HG03575 (cell line): ENCODE measurements at regions not wholly inside any gene's neighbourhood (a gene's known extent, or its start where the extent isn't known, plus 50 kb on each side); places are given as distances from the start of the nearest gene placed in this dataset.
A peak's percentile ranks its signal among the peaks of the same experiment; 100 is the strongest.

Experiments used
- ATAC-seq: cut with Tn5 transposase; IDR thresholded peaks from one replicate; pipeline ENCODE4 v1.9.1; 2021; ENCODE audit not compliant: unreplicated experiment, insufficient number of reproducible peaks, low FRiP score; ENCODE audit errors: extremely low read depth

DNA sequence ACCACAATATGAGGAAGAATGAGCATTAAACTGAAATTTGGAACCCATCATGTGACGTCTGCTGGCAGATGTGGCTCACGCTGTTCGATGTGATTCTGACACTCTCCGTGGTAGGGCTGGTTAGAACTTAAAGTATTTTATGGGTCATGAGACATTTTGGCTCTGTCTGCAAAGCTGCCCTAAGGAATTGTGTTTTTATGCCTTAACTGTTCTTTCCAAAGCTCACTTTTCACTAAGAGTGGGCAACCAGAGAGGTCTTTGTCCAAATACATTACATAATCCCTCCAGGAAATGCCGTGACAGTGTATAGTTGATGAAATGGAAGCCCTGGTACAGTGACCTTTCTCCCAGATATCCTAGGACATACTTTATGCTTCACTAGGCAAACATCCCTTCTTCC is 119.1 kb downstream of the AQP4 start:
- no peak for ATAC-seq

GRCh38 chr18:26745288-26746181 is 120.0 kb downstream of the AQP4 start:
- ATAC-seq, result no peak

GRCh38 chr18:26741758-26742157 is 123.7 kb downstream of the AQP4 start:
- no peak for ATAC-seq

- no peak for ATAC-seq
Measured at GRCh38 chr18:26741048-26741447, 124.5 kb downstream of the AQP4 start.

GRCh38 chr18:26740396-26740795 is 125.1 kb downstream of the AQP4 start:
- ATAC-seq, result no peak

GRCh38 chr18:26738706-26739105 is 126.8 kb downstream of the AQP4 start:
- no peak for ATAC-seq

GRCh38 chr18:26736301-26736700 is 129.2 kb downstream of the AQP4 start:
- ATAC-seq, result no peak

GRCh38 chr18:26734760-26735159 is 130.7 kb downstream of the AQP4 start:
- no peak for ATAC-seq

DNA sequence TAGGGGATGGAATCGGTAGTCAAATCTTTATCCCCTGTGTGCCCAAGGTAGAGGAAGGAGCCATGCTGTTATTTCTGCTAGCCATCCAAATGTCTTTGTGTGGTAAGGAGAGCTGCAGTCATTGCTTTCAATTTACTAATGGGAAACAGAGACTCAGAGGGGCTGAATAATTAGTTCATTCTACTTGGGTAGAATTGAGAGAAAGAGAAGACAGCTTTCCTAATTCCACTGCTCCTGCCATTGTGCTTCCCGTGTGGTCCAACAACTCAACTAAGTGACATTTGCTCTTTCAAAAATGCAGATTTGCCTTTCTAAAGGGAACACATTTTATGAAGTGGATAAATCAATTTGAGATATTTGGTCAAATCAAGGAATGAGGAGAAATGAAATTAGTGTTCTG is 136.1 kb downstream of the AQP4 start:
- no peak for ATAC-seq

DNA sequence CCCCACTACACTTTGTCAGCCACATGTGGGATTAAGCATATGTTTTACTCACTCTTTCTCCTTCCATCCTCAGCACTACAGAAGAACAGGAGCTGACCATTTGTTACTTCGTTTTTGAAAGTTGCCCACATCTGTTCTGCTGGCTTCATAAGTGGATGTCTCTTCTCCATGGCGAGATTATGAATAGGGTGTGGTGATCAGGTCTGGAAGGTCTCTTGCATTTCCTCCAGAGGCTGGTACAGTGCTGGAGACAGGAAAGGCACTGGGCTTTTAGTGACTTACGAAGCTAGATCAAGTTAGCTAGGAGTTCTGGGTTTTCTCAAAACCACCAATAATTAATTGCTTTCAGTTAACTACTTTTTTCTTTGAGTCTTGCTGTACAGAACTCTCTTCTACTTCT is 136.5 kb downstream of the AQP4 start:
- ATAC-seq, result no peak

DNA sequence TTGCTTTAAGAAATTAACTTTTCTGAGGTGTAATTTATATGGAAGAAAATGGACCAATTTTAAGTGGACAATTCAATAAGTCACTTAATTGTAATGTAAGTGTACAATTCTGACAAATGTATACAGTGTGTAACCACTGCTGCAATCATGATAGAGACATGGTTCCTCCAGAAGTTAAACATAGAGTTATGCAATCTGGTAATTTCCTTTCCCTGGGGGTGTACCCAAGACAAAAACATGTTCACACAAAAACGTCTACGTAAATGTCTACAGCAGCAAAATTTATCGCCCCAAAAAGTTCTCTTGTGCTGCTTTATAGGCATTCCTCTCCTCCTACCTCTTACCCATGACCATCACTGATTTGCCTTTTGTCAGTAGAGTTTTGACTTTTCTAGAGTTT is 141.5 kb downstream of the AQP4 start:
- ATAC-seq, result no peak

GRCh38 chr18:26722565-26722931 is 143.0 kb downstream of the AQP4 start:
- no peak for ATAC-seq

DNA sequence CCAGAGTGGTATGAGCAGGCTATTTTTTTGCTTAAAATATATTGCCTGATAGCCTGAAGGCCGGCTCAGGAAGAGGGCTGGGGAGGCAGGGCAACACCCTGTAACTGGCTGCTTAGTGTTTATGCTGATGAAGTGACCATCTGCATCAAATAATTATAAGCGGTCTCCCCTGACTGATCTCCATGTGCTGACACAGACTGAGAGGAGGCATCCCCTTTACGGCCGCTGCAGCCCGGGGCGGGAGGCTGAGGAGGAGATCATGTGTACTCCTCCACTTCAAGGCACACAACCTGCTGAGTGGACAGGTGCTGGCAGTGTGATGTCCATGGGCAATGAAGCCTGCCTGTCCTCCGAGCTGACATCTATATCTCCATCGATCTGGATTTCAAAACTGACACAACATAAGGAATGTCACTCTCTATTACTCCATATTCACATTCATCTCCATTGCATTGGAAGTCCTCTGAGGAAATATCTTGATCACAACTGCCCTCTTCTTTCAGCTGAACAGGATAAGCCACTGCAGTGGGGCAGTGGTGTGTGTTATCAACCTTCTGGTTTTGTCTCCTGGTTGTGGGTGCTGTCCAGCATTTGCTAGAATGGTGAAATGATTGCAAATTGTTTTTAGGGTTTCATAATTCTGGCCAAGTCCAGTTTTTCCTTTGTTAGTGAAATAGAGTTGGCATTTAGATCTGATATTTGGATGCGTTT is 143.5 kb downstream of the AQP4 start:
- no peak for ATAC-seq

- no peak for ATAC-seq
Measured at GRCh38 chr18:26719896-26720295, 145.6 kb downstream of the AQP4 start.

DNA sequence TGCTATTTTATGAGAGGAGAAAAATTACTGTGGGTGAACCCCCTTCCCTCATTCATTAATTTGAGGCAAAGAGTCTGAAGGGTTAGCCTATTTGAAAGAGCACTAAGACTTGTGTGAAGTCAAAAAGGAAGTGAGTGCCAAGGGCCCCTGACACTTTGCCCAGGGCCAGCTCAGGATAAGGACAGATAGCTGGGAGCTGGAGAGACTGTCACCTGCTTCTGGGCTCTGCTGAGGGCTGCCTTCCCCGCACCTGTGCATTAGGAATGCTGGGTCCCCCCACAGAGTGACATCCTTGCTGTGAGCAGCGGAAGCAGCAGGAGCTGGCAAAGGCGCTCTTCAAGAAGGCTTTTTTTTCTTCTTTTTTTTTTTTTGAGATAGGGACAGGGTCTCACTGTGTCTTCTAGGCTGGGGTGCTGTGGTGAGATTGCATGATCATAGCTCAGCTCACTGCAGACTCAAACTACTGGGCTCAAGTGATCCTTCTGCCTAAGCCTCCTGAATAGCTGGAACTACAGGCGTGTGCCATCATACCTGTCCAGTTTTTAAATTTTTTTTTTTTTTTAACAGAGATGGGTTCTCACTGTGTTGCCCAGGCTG is 148.3 kb downstream of the AQP4 start:
- ATAC-seq, result no peak

- no peak for ATAC-seq
Measured at GRCh38 chr18:26714739-26715138, 150.8 kb downstream of the AQP4 start.

GRCh38 chr18:26711756-26712155 is 153.8 kb downstream of the AQP4 start:
- ATAC-seq, result no peak

- ATAC-seq, result peak; percentile 80
Measured at GRCh38 chr18:26710470-26711096, 154.9 kb downstream of the AQP4 start.

DNA sequence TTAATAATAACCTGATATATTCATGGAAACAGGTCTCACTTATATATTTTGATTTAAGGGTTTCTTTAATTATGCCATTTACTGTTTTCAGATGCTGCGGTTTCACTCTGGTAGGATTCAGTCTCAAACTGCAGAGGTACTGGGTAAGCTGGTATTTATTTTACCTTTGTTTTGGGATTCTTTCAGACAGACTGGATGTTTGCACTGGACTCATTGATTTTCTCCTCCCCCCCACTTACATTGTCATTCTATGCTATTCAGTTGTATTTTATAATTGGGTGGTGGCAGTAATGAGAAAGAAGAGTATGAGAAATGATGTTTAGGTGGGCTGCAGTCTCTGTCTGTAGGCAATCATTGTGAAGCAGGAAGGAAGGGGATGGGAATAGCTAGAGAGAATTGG is 155.6 kb downstream of the AQP4 start:
- ATAC-seq, result no peak
